COR-L47 (cell line): ENCODE measurements at regions not wholly inside any gene's neighbourhood (a gene's known extent, or its start where the extent isn't known, plus 50 kb on each side); places are given as distances from the start of the nearest gene placed in this dataset.
A peak's percentile ranks its signal among the peaks of the same experiment; 100 is the strongest.
"Not testable (repeated sequence)": the region's sequence is repeated elsewhere in the genome, so short reads cannot be mapped to it uniquely, and the experiment has no call there.

Experiments used
- DNase-seq: peaks from one replicate; lab custom pipeline; 2025; lab: John Stamatoyannopoulos, UW

- DNase-seq = no peak
Observed at GRCh38 chr10:36491926-36492325, 633.5 kb upstream of the ANKRD30A start.

GRCh38 chr10:36489611-36490228 is 635.7 kb upstream of the ANKRD30A start:
- no peak for DNase-seq

- no peak for DNase-seq
Observed at GRCh38 chr10:36489181-36489580, 636.2 kb upstream of the ANKRD30A start.

GRCh38 chr10:36488579-36488978 is 636.8 kb upstream of the ANKRD30A start:
- DNase-seq = no peak

GRCh38 chr10:36479073-36479472 is 646.3 kb upstream of the ANKRD30A start:
- no peak for DNase-seq

- no peak for DNase-seq
Observed at GRCh38 chr10:36476399-36476798, 649.0 kb upstream of the ANKRD30A start.

GRCh38 chr10:36475746-36476145 is 649.7 kb upstream of the ANKRD30A start:
- no peak for DNase-seq

- no peak for DNase-seq
Observed at GRCh38 chr10:36474456-36474855, 650.9 kb upstream of the ANKRD30A start.

- no peak for DNase-seq
Observed at GRCh38 chr10:36473122-36473521, 652.3 kb upstream of the ANKRD30A start.

- DNase-seq = no peak
Observed at GRCh38 chr10:36469585-36469984, 655.8 kb upstream of the ANKRD30A start.

GRCh38 chr10:36468620-36469019 is 656.8 kb upstream of the ANKRD30A start:
- DNase-seq = no peak

GRCh38 chr10:36465604-36466379 is 659.6 kb upstream of the ANKRD30A start:
- DNase-seq = no peak

GRCh38 chr10:36464291-36464690 is 661.1 kb upstream of the ANKRD30A start:
- no peak for DNase-seq

GRCh38 chr10:36463390-36463789 is 662.0 kb upstream of the ANKRD30A start:
- no peak for DNase-seq

- DNase-seq = no peak
Observed at GRCh38 chr10:36462194-36462593, 663.2 kb upstream of the ANKRD30A start.

- DNase-seq = not testable (repeated sequence)
Observed at GRCh38 chr10:36458437-36458836, 667.0 kb upstream of the ANKRD30A start.

GRCh38 chr10:36457751-36458150 is 667.6 kb upstream of the ANKRD30A start:
- DNase-seq = no peak

GRCh38 chr10:36455526-36456133 is 669.8 kb upstream of the ANKRD30A start:
- DNase-seq = no peak

GRCh38 chr10:36452851-36453250 is 672.5 kb upstream of the ANKRD30A start:
- DNase-seq = no peak

- no peak for DNase-seq
Observed at GRCh38 chr10:36451391-36451970, 673.9 kb upstream of the ANKRD30A start.

- DNase-seq = no peak
Observed at GRCh38 chr10:36450380-36450779, 675.0 kb upstream of the ANKRD30A start.

- peak; percentile 4 for DNase-seq
Observed at GRCh38 chr10:36448760-36449691, 676.4 kb upstream of the ANKRD30A start.
